Cardiac fibroblast (primary cell): ENCODE measurements at regions not wholly inside any gene's neighbourhood (a gene's known extent, or its start where the extent isn't known, plus 50 kb on each side); places are given as distances from the start of the nearest gene placed in this dataset.

Experiments used
- DNase-seq, 2 donors: peaks; one replicate each; pipeline versions ENCODE4 v3.0.0 to v3.0.0-alpha.2; 2010; ENCODE audit warnings: low read depth in 2 of 2
- H3K4me3 ChIP-seq, 2 donors: replicated peaks in 1 of 2; 1 replicate in 1 of 2; 2 replicates in 1 of 2; pipeline ENCODE4 v1.5.1; 2011; ENCODE audit warnings: low read depth in 2 of 2, low read length in 2 of 2, mild to moderate bottlenecking in 2 of 2, moderate library complexity in 1 of 2
- CTCF ChIP-seq: IDR thresholded peaks from one replicate; pipeline ENCODE4 v1.5.1; 2011; ENCODE audit warnings: low read depth, mild to moderate bottlenecking, low read length, inconsistent platforms

- no peak for DNase-seq
- no peak overlapping the region for H3K4me3 ChIP-seq
- no peak for TF ChIP-seq CTCF
Observed at GRCh38 chr1:30449003-30449402, 274.4 kb downstream of the MATN1 start.

- DNase-seq = no peak
- no peak for TF ChIP-seq CTCF
- no peak overlapping the region for H3K4me3 ChIP-seq
Observed at GRCh38 chr1:30447701-30448100, 275.7 kb downstream of the MATN1 start.

GRCh38 chr1:30447080-30447479 is 276.3 kb downstream of the MATN1 start:
- no peak overlapping the region for H3K4me3 ChIP-seq
- no peak for TF ChIP-seq CTCF
- no peak for DNase-seq

- no peak overlapping the region for H3K4me3 ChIP-seq
- TF ChIP-seq CTCF = no peak
- DNase-seq = no peak
Observed at GRCh38 chr1:30446508-30446907, 276.9 kb downstream of the MATN1 start.

GRCh38 chr1:30446095-30446494 is 277.3 kb downstream of the MATN1 start:
- no peak for DNase-seq
- no peak for TF ChIP-seq CTCF
- H3K4me3 ChIP-seq = no peak overlapping the region

- no peak overlapping the region for H3K4me3 ChIP-seq
- TF ChIP-seq CTCF = no peak
- no peak for DNase-seq
Observed at GRCh38 chr1:30445449-30445848, 277.9 kb downstream of the MATN1 start.

- no peak for DNase-seq
Observed at GRCh38 chr1:30444850-30445249, 278.5 kb downstream of the MATN1 start.

More at GRCh38 chr1:30444850-30445249, 278.5 kb downstream of the MATN1 start:
- H3K4me3 ChIP-seq = no peak overlapping the region
- no peak for TF ChIP-seq CTCF
